H1 (cell line): ENCODE measurements at regions not wholly inside any gene's neighbourhood (a gene's known extent, or its start where the extent isn't known, plus 50 kb on each side); places are given as distances from the start of the nearest gene placed in this dataset.

ENCODE experiments used
- CTCF ChIA-PET: fragments of 300-600 bp; sonication (Branson Sonifier 250); formaldehyde crosslinking; loops from one replicate; lab custom pipeline; 2021; ENCODE audit not compliant: partially characterized antibody; lab: Charles Lee
- POLR2A ChIA-PET: fragments of 300-600 bp; sonication (Branson Sonifier 250); formaldehyde crosslinking; loops from one replicate; lab custom pipeline; 2021; ENCODE audit warnings: inconsistent platforms; ENCODE audit not compliant: partially characterized antibody; lab: Charles Lee
- DNase-seq, 2 experiments: peaks; one replicate each; pipeline versions ENCODE4 v3.0.0 to v3.0.0-alpha.2; 2010 to 2022; ENCODE audit warnings: low spot score in 2 of 2, low read depth in 1 of 2, mixed read lengths in 1 of 2
- FAIRE-seq: peaks from 2 replicates; lab custom pipeline; 2011; peaks lifted over from hg19 to GRCh38; lab: Jason Lieb, UNC
- H2AFZ ChIP-seq: 2 replicates; pipeline ENCODE4 v1.8.1; 2012; ENCODE audit warnings: low read length, inconsistent platforms
- H2AK5ac ChIP-seq: 2 replicates; pipeline ENCODE4 v1.6.1; 2013; ENCODE audit warnings: low read depth, low read length
- H2BK120ac ChIP-seq: replicated peaks from 2 replicates; pipeline ENCODE3; 2013; ENCODE audit warnings: low read depth, low read length, inconsistent platforms
- H2BK12ac ChIP-seq: 2 replicates; pipeline ENCODE4 v1.6.1; 2013; ENCODE audit warnings: low read depth, low read length
- H2BK15ac ChIP-seq: 2 replicates; pipeline ENCODE4 v1.6.1; 2013; ENCODE audit warnings: low read length
- H2BK20ac ChIP-seq: 2 replicates; pipeline ENCODE4 v1.6.1; 2013; ENCODE audit warnings: low read length
- H2BK5ac ChIP-seq: 2 replicates; pipeline ENCODE4 v1.6.1; 2013; ENCODE audit warnings: low read depth, low read length
- H3K14ac ChIP-seq: 2 replicates; pipeline ENCODE4 v1.6.1; 2013; ENCODE audit warnings: inconsistent platforms; ENCODE audit not compliant: insufficient read length
- H3K18ac ChIP-seq: 2 replicates; pipeline ENCODE4 v1.6.1; 2013; ENCODE audit warnings: low read length; ENCODE audit errors: extremely low read depth
- H3K23ac ChIP-seq: 2 replicates; pipeline ENCODE4 v1.6.1; 2013; ENCODE audit warnings: inconsistent platforms; ENCODE audit not compliant: insufficient read length
- H3K23me2 ChIP-seq: 2 replicates; pipeline ENCODE4 v1.6.1; 2013; ENCODE audit warnings: low read depth, low read length
- H3K27ac ChIP-seq: 2 replicates; pipeline ENCODE4 v1.6.1; 2011; ENCODE audit warnings: low read depth, low read length, inconsistent platforms
- H3K27me3 ChIP-seq, 4 experiments: replicated peaks in 1 of 4; 1 replicate in 1 of 4; 2 replicates in 3 of 4; pipeline versions ENCODE4 v1.6.1 to v1.8.1; 2011 to 2013; ENCODE audit warnings: low read length in 3 of 4, mild to moderate bottlenecking in 3 of 4, inconsistent platforms in 2 of 4, mixed read lengths in 2 of 4, moderate library complexity in 1 of 4; ENCODE audit not compliant: control insufficient read depth in 3 of 4, insufficient read depth in 3 of 4; ENCODE audit errors: extremely low read depth in 1 of 4
- H3K36me3 ChIP-seq, 4 experiments: 2 replicates each; pipeline versions ENCODE4 v1.6.1 to v1.8.1; 2011 to 2013; ENCODE audit warnings: mild to moderate bottlenecking in 4 of 4, low read length in 3 of 4, moderate library complexity in 2 of 4, control low read depth in 1 of 4, inconsistent platforms in 1 of 4; ENCODE audit not compliant: insufficient read depth in 4 of 4, control insufficient read depth in 2 of 4
- H3K4ac ChIP-seq: replicated peaks from 2 replicates; pipeline ENCODE3; 2013; ENCODE audit warnings: low read length, low read depth, mixed read lengths, inconsistent platforms; ENCODE audit not compliant: insufficient read length
- H3K4me1 ChIP-seq, 4 experiments: replicated peaks in 1 of 4; 1 replicate in 1 of 4; 2 replicates in 3 of 4; pipeline versions ENCODE4 v1.6.1 to v1.8.1; 2011 to 2013; ENCODE audit warnings: low read length in 3 of 4, inconsistent platforms in 2 of 4, mixed read lengths in 1 of 4; ENCODE audit not compliant: insufficient read depth in 4 of 4, control insufficient read depth in 3 of 4
- H3K4me2 ChIP-seq, 2 experiments: 2 replicates each; pipeline versions ENCODE4 v1.6.1 to v1.8.1; 2011 to 2013; ENCODE audit warnings: low read depth in 2 of 2, low read length in 2 of 2, control low read depth in 1 of 2, inconsistent platforms in 1 of 2, mild to moderate bottlenecking in 1 of 2; ENCODE audit not compliant: insufficient read depth in 1 of 2
- H3K4me3 ChIP-seq, 4 experiments: fragments of 200-600, 300-600 bp in 1 of 4; sonication (generic), shearing (Covaris generic), sonication (Bioruptor Twin) in 1 of 4; 2 replicates each; pipeline versions ENCODE4 v1.5.1 to v1.8.1; 2011 to 2016; ENCODE audit warnings: low read length in 4 of 4, low read depth in 3 of 4, control low read depth in 2 of 4, inconsistent platforms in 2 of 4, mild to moderate bottlenecking in 2 of 4, mixed read lengths in 1 of 4, moderate library complexity in 1 of 4; ENCODE audit not compliant: insufficient read depth in 2 of 4; ENCODE audit errors: extremely low read depth in 1 of 4
- H3K56ac ChIP-seq: replicated peaks from 2 replicates; pipeline ENCODE3; 2013; ENCODE audit warnings: low read depth, mild to moderate bottlenecking, mixed read lengths, low read length, inconsistent platforms; ENCODE audit not compliant: insufficient read length
- H3K79me1 ChIP-seq: 2 replicates; pipeline ENCODE4 v1.6.1; 2013; ENCODE audit warnings: low read depth, low read length, control low read depth
- H3K79me2 ChIP-seq, 2 experiments: 2 replicates each; pipeline versions ENCODE4 v1.6.1 to v1.8.1; 2012 to 2013; ENCODE audit warnings: low read length in 2 of 2, mild to moderate bottlenecking in 2 of 2, inconsistent platforms in 1 of 2; ENCODE audit not compliant: insufficient read depth in 2 of 2, control insufficient read depth in 1 of 2
- H3K9ac ChIP-seq, 4 experiments: replicated peaks in 1 of 4; 1 replicate in 1 of 4; 2 replicates in 3 of 4; pipeline versions ENCODE4 v1.6.1 to v1.8.1; 2011 to 2013; ENCODE audit warnings: low read depth in 3 of 4, low read length in 3 of 4, control low read depth in 2 of 4, mild to moderate bottlenecking in 2 of 4, moderate library complexity in 2 of 4, inconsistent platforms in 1 of 4; ENCODE audit errors: extremely low read depth in 1 of 4
- H3K9me3 ChIP-seq, 2 experiments: 2 replicates each; pipeline versions ENCODE4 v1.6.1 to v1.8.1; 2012 to 2013; ENCODE audit warnings: mild to moderate bottlenecking in 2 of 2, moderate library complexity in 2 of 2, control low read depth in 1 of 2, inconsistent platforms in 1 of 2, low read depth in 1 of 2, low read length in 1 of 2, mixed read lengths in 1 of 2; ENCODE audit not compliant: insufficient read depth in 2 of 2
- H4K20me1 ChIP-seq, 2 experiments: replicated peaks in 1 of 2; 2 replicates each; pipeline versions ENCODE3 to v1.8.1; 2011 to 2013; ENCODE audit warnings: inconsistent platforms in 2 of 2, low read length in 2 of 2, mild to moderate bottlenecking in 1 of 2; ENCODE audit not compliant: insufficient read depth in 2 of 2, control insufficient read depth in 1 of 2
- H4K5ac ChIP-seq: 2 replicates; pipeline ENCODE4 v1.6.1; 2013; ENCODE audit warnings: low read length, low read depth, mixed read lengths, inconsistent platforms; ENCODE audit not compliant: insufficient read length
- H4K8ac ChIP-seq: 2 replicates; pipeline ENCODE4 v1.8.0; 2013; ENCODE audit warnings: mild to moderate bottlenecking, moderate library complexity, low read length, inconsistent platforms; ENCODE audit not compliant: insufficient read depth; ENCODE audit errors: extremely low read depth
- H4K91ac ChIP-seq: replicated peaks from 2 replicates; pipeline ENCODE3; 2013; ENCODE audit warnings: low read length, mixed read lengths, inconsistent platforms; ENCODE audit not compliant: insufficient read length
- CHD1 ChIP-seq: IDR thresholded peaks from 2 replicates; pipeline ENCODE4 v1.6.1; 2012; ENCODE audit warnings: low read depth, low read length, improper control_type of control experiment
- TAF1 ChIP-seq: IDR thresholded peaks from 2 replicates; pipeline ENCODE4 v1.6.1; 2011; ENCODE audit warnings: mild to moderate bottlenecking, low read depth, low read length
- WGBS, 2 experiments: shearing (Covaris generic) in 1 of 2; methylation state at CpG; one replicate each; pipeline versions ENCODE4 v1.1.6 to v1.1.7; 2013 to 2015; ENCODE audit warnings: low lambda C conversion rate in 2 of 2, mixed read lengths in 2 of 2, inconsistent platforms in 1 of 2, low coverage in 1 of 2, missing lambda C conversion rate in 1 of 2; ENCODE audit not compliant: insufficient replicate concordance in 2 of 2, insufficient coverage in 1 of 2, insufficient read length in 1 of 2; ENCODE audit errors: extremely low coverage in 1 of 2, missing lambda C conversion rate in 1 of 2; 5-methylcytosine and 5-hydroxymethylcytosine counted together

GRCh38 chr9:108360304-108360703 is 495.5 kb downstream of the ACTL7B start:
- H3K9me3 ChIP-seq: no peaks in the 10 kb centered on the region
- H3K23me2 ChIP-seq: no peaks in the 10 kb centered on the region
- H3K4me2 ChIP-seq: no peak overlapping the region
- no peak overlapping the region for H2BK12ac ChIP-seq
- H3K4me1 ChIP-seq: no peaks in the 10 kb centered on the region
- no peaks in the 10 kb centered on the region for H3K36me3 ChIP-seq
- no peaks in the 10 kb centered on the region for H3K79me2 ChIP-seq
- CTCF ChIA-PET: interaction anchor here (0.8 kb wide), 1 partner anchor 56 kb away, joined by 4 read pairs; no protein-coding TSS in a partner anchor
- POLR2A ChIA-PET: no interaction called here
- no peak overlapping the region for H2BK5ac ChIP-seq
- no peak overlapping the region for H3K9ac ChIP-seq
- no peak overlapping the region for H4K91ac ChIP-seq
- H3K4ac ChIP-seq: no peak overlapping the region
- FAIRE-seq: no peak
- no peak overlapping the region for H2BK15ac ChIP-seq
- no peaks in the 10 kb centered on the region for H4K20me1 ChIP-seq
- H3K14ac ChIP-seq: no peak overlapping the region
- H3K27ac ChIP-seq: no peak overlapping the region
- no peak overlapping the region for H2BK120ac ChIP-seq
- no peak for DNase-seq
- no peak overlapping the region for H4K8ac ChIP-seq
- 87% methylated on average over 3 of the region's 3 CpGs; no CpG with 5 or more reads in 1 of the 2 experiments for WGBS, 2 experiments
- H3K79me1 ChIP-seq: no peaks in the 10 kb centered on the region
- H4K5ac ChIP-seq: no peak overlapping the region
- H3K56ac ChIP-seq: no peak overlapping the region
- no peak overlapping the region for H3K4me3 ChIP-seq
- no peak overlapping the region for H2AFZ ChIP-seq
- H2BK20ac ChIP-seq: no peak overlapping the region
- no peak overlapping the region for H2AK5ac ChIP-seq
- H3K27me3 ChIP-seq: no peaks in the 10 kb centered on the region
- no peak overlapping the region for H3K23ac ChIP-seq
- no peak overlapping the region for H3K18ac ChIP-seq
- no peak for TF ChIP-seq CHD1
- no peak for TF ChIP-seq TAF1
